HL-60 (cell line): ENCODE measurements at regions not wholly inside any gene's neighbourhood (a gene's known extent, or its start where the extent isn't known, plus 50 kb on each side); places are given as distances from the start of the nearest gene placed in this dataset.

Experiments used
- DNase-seq, 2 experiments: peaks; one replicate each; pipeline ENCODE4 v3.0.0-alpha.2; 2010 to 2020; ENCODE audit warnings: low read depth in 1 of 2, low spot score in 1 of 2
- H3K27ac ChIP-seq: fragments of 250-450 bp; sonication (Bioruptor Pico); replicated peaks from 2 replicates; pipeline ENCODE4 v1.5.1; 2020; ENCODE audit warnings: mild to moderate bottlenecking, moderate library complexity
- H3K27me3 ChIP-seq: fragments of 250-450 bp; sonication (Bioruptor Pico); 2 replicates; pipeline ENCODE4 v1.5.1; 2021; ENCODE audit warnings: mild to moderate bottlenecking, moderate library complexity; ENCODE audit not compliant: insufficient read depth, poor library complexity, severe bottlenecking
- H3K4me3 ChIP-seq: replicated peaks from 2 replicates; pipeline ENCODE4 v1.5.1; 2011; ENCODE audit warnings: mild to moderate bottlenecking, control low read depth, low read length; ENCODE audit not compliant: insufficient read depth
- CTCF ChIP-seq: IDR thresholded peaks from one replicate; pipeline ENCODE4 v1.5.1; 2011; ENCODE audit warnings: low read length, control low read depth, inconsistent platforms; ENCODE audit not compliant: insufficient read depth
- GABPA ChIP-seq: IDR thresholded peaks from 2 replicates; pipeline ENCODE4 v1.6.1; 2012; ENCODE audit warnings: low read depth
- POLR2AphosphoS5 ChIP-seq: IDR thresholded peaks from 2 replicates; pipeline ENCODE4 v1.6.1; 2012; ENCODE audit warnings: low read depth
- REST ChIP-seq: IDR thresholded peaks from 2 replicates; pipeline ENCODE4 v1.6.1; 2012; ENCODE audit warnings: low read depth; ENCODE audit not compliant: insufficient replicate concordance
- SPI1 ChIP-seq: IDR thresholded peaks from 2 replicates; pipeline ENCODE4 v1.6.1; 2012; ENCODE audit warnings: low read depth, mild to moderate bottlenecking, borderline replicate concordance

- H3K4me3 ChIP-seq, result no peak overlapping the region
- TF ChIP-seq SPI1 (no peak), REST (no peak), GABPA (no peak), CTCF (no peak), POLR2AphosphoS5 (no peak)
- DNase-seq, result no peak
- no peak overlapping the region for H3K27ac ChIP-seq
- no peaks in the 10 kb centered on the region for H3K27me3 ChIP-seq
Observed at GRCh38 chr4:129645461-129645860, 549.5 kb downstream of the C4orf33 start.

- Histone ChIP-seq H3K4me3 (no peak overlapping the region), H3K27ac (no peak overlapping the region), H3K27me3 (no peaks in the 10 kb centered on the region)
- no peak for DNase-seq
- TF ChIP-seq CTCF (no peak), POLR2AphosphoS5 (no peak), REST (no peak), GABPA (no peak), SPI1 (no peak)
Observed at GRCh38 chr4:129668092-129668491, 572.1 kb downstream of the C4orf33 start.

GRCh38 chr4:129672941-129673340 is 577.0 kb downstream of the C4orf33 start:
- Histone ChIP-seq H3K27ac (no peak overlapping the region), H3K27me3 (no peaks in the 10 kb centered on the region), H3K4me3 (no peak overlapping the region)
- TF ChIP-seq POLR2AphosphoS5, result no peak
- DNase-seq, result no peak

- TF ChIP-seq SPI1 (no peak), CTCF (no peak), GABPA (no peak), REST (no peak), POLR2AphosphoS5 (no peak)
- Histone ChIP-seq H3K27me3 (no peaks in the 10 kb centered on the region), H3K27ac (no peak overlapping the region), H3K4me3 (no peak overlapping the region)
- DNase-seq, result no peak
Observed at GRCh38 chr4:129675036-129675435, 579.1 kb downstream of the C4orf33 start.
